Upper lobe of left lung (tissue), 6 donors: ENCODE measurements at regions not wholly inside any gene's neighbourhood (a gene's known extent, or its start where the extent isn't known, plus 50 kb on each side); places are given as distances from the start of the nearest gene placed in this dataset.

ENCODE experiments used
- ATAC-seq, 2 donors: fragments of 200-7000 bp; cut with Tn5 transposase; one replicate each; pipeline ENCODE4 v1.9.1; 2022; ENCODE audit warnings: mild to moderate bottlenecking in 2 of 2, moderate library complexity in 2 of 2; ENCODE audit not compliant: low FRiP score in 2 of 2
- DNase-seq, 2 donors: peaks; one replicate each; pipeline ENCODE4 v3.0.0-alpha.2; 2019 to 2020
- H3K27ac ChIP-seq, 4 donors: fragments of 200-600 bp; sonication (generic); one replicate each; pipeline ENCODE4 v1.5.1; 2016 to 2019
- H3K27me3 ChIP-seq, 4 donors: fragments of 200-600 bp; sonication (generic); one replicate each; pipeline ENCODE4 v1.5.1; 2017 to 2019
- H3K36me3 ChIP-seq, 4 donors: fragments of 200-600 bp; sonication (generic); one replicate each; pipeline ENCODE4 v1.5.1; 2016 to 2019
- H3K4me1 ChIP-seq, 4 donors: fragments of 200-600 bp; sonication (generic); one replicate each; pipeline ENCODE4 v1.5.1; 2018 to 2019
- H3K4me3 ChIP-seq, 4 donors: fragments of 200-600 bp; sonication (generic); one replicate each; pipeline ENCODE4 v1.5.1; 2017 to 2019; ENCODE audit warnings: mild to moderate bottlenecking in 2 of 4, moderate library complexity in 1 of 4
- H3K9me3 ChIP-seq, 4 donors: fragments of 200-600 bp; sonication (generic); one replicate each; pipeline ENCODE4 v1.5.1; 2018 to 2019
- CTCF ChIP-seq, 6 experiments: fragments of 450-650 bp in 4 of 6; fragments of 200-600 bp in 2 of 6; sonication (generic) in 2 of 6; IDR thresholded peaks; one replicate each; pipeline ENCODE4 v1.5.1; 2016 to 2019; ENCODE audit warnings: antibody characterized with exemption in 6 of 6
- EP300 ChIP-seq, 4 donors: sonication (generic); formaldehyde crosslinking; IDR thresholded peaks; one replicate each; pipeline ENCODE4 v1.5.1; 2017; ENCODE audit warnings: antibody characterized with exemption in 4 of 4, control low read depth in 2 of 4
- POLR2A ChIP-seq, 4 donors: fragments of 450-650 bp; IDR thresholded peaks; one replicate each; pipeline ENCODE4 v1.5.1; 2016 to 2017; ENCODE audit warnings: antibody characterized with exemption in 4 of 4, mild to moderate bottlenecking in 2 of 4
- POLR2AphosphoS5 ChIP-seq, 2 donors: sonication (generic); formaldehyde crosslinking; IDR thresholded peaks; one replicate each; pipeline ENCODE4 v1.5.1; 2017; ENCODE audit warnings: antibody characterized with exemption in 2 of 2
- WGBS, 2 donors: methylation state at CpG; one replicate each; pipeline ENCODE4 v1.1.5; 2017 to 2018; 5-methylcytosine and 5-hydroxymethylcytosine counted together
- donor health status: DM: no; HTN: no; CAD: no; lungs with moderate emphysema.
- donor health status: DM: no; HTN: yes; CAD: no; lungs with severe emphysema.

GRCh38 chr2:15034246-15034645, 401.7 kb downstream of the LRATD1 start:
- Histone ChIP-seq H3K4me3 (no peak overlapping the region), H3K36me3 (no peaks in the 10 kb centered on the region), H3K4me1 (no peaks in the 10 kb centered on the region), H3K27me3 (no peaks in the 10 kb centered on the region), H3K9me3 (no peaks in the 10 kb centered on the region), H3K27ac (no peak overlapping the region)
- TF ChIP-seq EP300 (IDR thresholded peaks at IDR 0.05) (no peak), CTCF (IDR thresholded peaks at IDR 0.05) (no peak), POLR2A (IDR thresholded peaks at IDR 0.05) (no peak), POLR2AphosphoS5 (IDR thresholded peaks at IDR 0.05) (no peak)
- no peak for DNase-seq
- 66 to 68% methylated on average over 2 of the region's 2 CpGs for WGBS, 2 donors
- no peak for ATAC-seq

GRCh38 chr2:15034860-15035259, 402.3 kb downstream of the LRATD1 start:
- DNase-seq (no peak), ATAC-seq (no peak)
- WGBS, 2 donors: 58 to 62% methylated on average over 2 of the region's 2 CpGs
- Histone ChIP-seq H3K9me3 (no peaks in the 10 kb centered on the region), H3K4me1 (no peaks in the 10 kb centered on the region), H3K4me3 (no peak overlapping the region), H3K36me3 (no peaks in the 10 kb centered on the region), H3K27ac (no peak overlapping the region), H3K27me3 (no peaks in the 10 kb centered on the region)
- no peak for TF ChIP-seq CTCF (IDR thresholded peaks at IDR 0.05)
- TF ChIP-seq EP300 (IDR thresholded peaks at IDR 0.05): no peak
- TF ChIP-seq POLR2A (IDR thresholded peaks at IDR 0.05): no peak

- DNase-seq (no peak), ATAC-seq (no peak)
- Histone ChIP-seq H3K36me3 (no peaks in the 10 kb centered on the region), H3K4me3 (no peak overlapping the region), H3K4me1 (no peaks in the 10 kb centered on the region), H3K27ac (no peak overlapping the region), H3K27me3 (no peaks in the 10 kb centered on the region), H3K9me3 (no peaks in the 10 kb centered on the region)
- WGBS, 2 donors: 57 to 61% methylated on average over 15 of the region's 15 CpGs
- TF ChIP-seq CTCF (IDR thresholded peaks at IDR 0.05) (no peak), EP300 (IDR thresholded peaks at IDR 0.05) (no peak), POLR2A (IDR thresholded peaks at IDR 0.05) (no peak), POLR2AphosphoS5 (IDR thresholded peaks at IDR 0.05) (no peak)
These were observed 406.1 kb downstream of the LRATD1 start for GRCh38 chr2:15038366-15039364.

- no peak for DNase-seq
- ATAC-seq: no peak
- Histone ChIP-seq H3K4me1 (no peaks in the 10 kb centered on the region), H3K27me3 (no peaks in the 10 kb centered on the region), H3K27ac (no peak overlapping the region), H3K4me3 (no peak overlapping the region), H3K36me3 (no peaks in the 10 kb centered on the region), H3K9me3 (no peaks in the 10 kb centered on the region)
- TF ChIP-seq CTCF (IDR thresholded peaks at IDR 0.05) (no peak), POLR2A (IDR thresholded peaks at IDR 0.05) (no peak), POLR2AphosphoS5 (IDR thresholded peaks at IDR 0.05) (no peak), EP300 (IDR thresholded peaks at IDR 0.05) (no peak)
- WGBS, 2 donors: 77 to 79% methylated on average over 8 of the region's 8 CpGs
These were observed 408.0 kb downstream of the LRATD1 start for GRCh38 chr2:15040429-15041084.
